T47D (cell line): ENCODE measurements at regions not wholly inside any gene's neighbourhood (a gene's known extent, or its start where the extent isn't known, plus 50 kb on each side); places are given as distances from the start of the nearest gene placed in this dataset.
"Not testable (repeated sequence)": the region's sequence is repeated elsewhere in the genome, so short reads cannot be mapped to it uniquely, and the experiment has no call there.

Source experiments
- DNase-seq, 2 experiments: peaks; one replicate each; pipeline versions ENCODE4 v3.0.0 to v3.0.0-alpha.2; 2011 to 2012; ENCODE audit warnings: low read depth in 1 of 2, low spot score in 1 of 2
- JUND ChIP-seq: IDR thresholded peaks from 2 replicates; pipeline ENCODE4 v1.6.1; 2012; ENCODE audit warnings: low read depth
- in situ Hi-C: cut with HindIII; loops from 2 replicates; pipeline ENCODE4 v1.10.0; 2016; ENCODE audit warnings: low sequenced_read_pairs, low pct_unique_long_range_greater_than_20kb

GRCh38 chr5:163135849-163136248, 301.5 kb upstream of the CCNG1 start:
- TF ChIP-seq JUND, result no peak
- in situ Hi-C loops, result no loop called here
- no peak for DNase-seq

- in situ Hi-C loops, result no loop called here
- TF ChIP-seq JUND, result no peak
- DNase-seq, result no peak
Observed at GRCh38 chr5:163161512-163161911, 275.9 kb upstream of the CCNG1 start.

GRCh38 chr5:163162645-163163044, 274.8 kb upstream of the CCNG1 start:
- TF ChIP-seq JUND, result no peak
- in situ Hi-C loops, result no loop called here
- no peak for DNase-seq

- TF ChIP-seq JUND, result no peak
- in situ Hi-C loops, result no loop called here
- peak in 1 of 2 experiments; percentile 16 for DNase-seq
Observed at GRCh38 chr5:163163858-163164257, 273.5 kb upstream of the CCNG1 start.

- in situ Hi-C loops, result no loop called here
- DNase-seq, result peak in 1 of 2 experiments; percentile 77
- no peak for TF ChIP-seq JUND
Observed at GRCh38 chr5:163165277-163165676, 272.1 kb upstream of the CCNG1 start.

GRCh38 chr5:163170161-163170560, 267.2 kb upstream of the CCNG1 start:
- in situ Hi-C loops, result not testable (repeated sequence)

GRCh38 chr5:163172540-163173338, 264.7 kb upstream of the CCNG1 start:
- TF ChIP-seq JUND, result no peak
- in situ Hi-C loops, result no loop called here
- DNase-seq, result no peak

More at GRCh38 chr5:163170161-163170560, 267.2 kb upstream of the CCNG1 start:
- DNase-seq, result not testable (repeated sequence)

- TF ChIP-seq JUND, result no peak
- DNase-seq, result no peak
- in situ Hi-C loops, result no loop called here
Observed at GRCh38 chr5:163177971-163178370, 259.4 kb upstream of the CCNG1 start.

GRCh38 chr5:163185315-163185714, 252.1 kb upstream of the CCNG1 start:
- DNase-seq, result no peak
- in situ Hi-C loops, result no loop called here
- TF ChIP-seq JUND, result no peak

GRCh38 chr5:163189023-163189553, 248.3 kb upstream of the CCNG1 start:
- DNase-seq, result no peak
- in situ Hi-C loops, result no loop called here
- TF ChIP-seq JUND, result no peak

GRCh38 chr5:163190283-163190682, 247.1 kb upstream of the CCNG1 start:
- DNase-seq, result no peak
- in situ Hi-C loops, result no loop called here
- TF ChIP-seq JUND, result no peak

- in situ Hi-C loops, result no loop called here
- TF ChIP-seq JUND, result no peak
- DNase-seq, result no peak
Observed at GRCh38 chr5:163190784-163191183, 246.6 kb upstream of the CCNG1 start.

- DNase-seq, result no peak
- in situ Hi-C loops, result no loop called here
- no peak for TF ChIP-seq JUND
Observed at GRCh38 chr5:163193886-163194285, 243.5 kb upstream of the CCNG1 start.
